NCI-H82 (cell line): ENCODE measurements at regions not wholly inside any gene's neighbourhood (a gene's known extent, or its start where the extent isn't known, plus 50 kb on each side); places are given as distances from the start of the nearest gene placed in this dataset.

Source experiments
- DNase-seq: peaks from one replicate; lab custom pipeline; 2025; lab: John Stamatoyannopoulos, UW

- DNase-seq: no peak
Measured at GRCh38 chr2:66802877-66803276, 368.0 kb downstream of the MEIS1 start.

GRCh38 chr2:66803726-66804125 lies 368.8 kb downstream of the MEIS1 start:
- no peak for DNase-seq

GRCh38 chr2:66805016-66805865 lies 370.3 kb downstream of the MEIS1 start:
- DNase-seq: no peak

- DNase-seq: no peak
Measured at GRCh38 chr2:66805968-66806367, 371.0 kb downstream of the MEIS1 start.

GRCh38 chr2:66813525-66813924 lies 378.6 kb downstream of the MEIS1 start:
- DNase-seq: no peak

- no peak for DNase-seq
Measured at GRCh38 chr2:66813976-66814375, 379.1 kb downstream of the MEIS1 start.

- DNase-seq: no peak
Measured at GRCh38 chr2:66814916-66815315, 380.0 kb downstream of the MEIS1 start.

- no peak for DNase-seq
Measured at GRCh38 chr2:66815886-66816285, 381.0 kb downstream of the MEIS1 start.

- DNase-seq: no peak
Measured at GRCh38 chr2:66821168-66821567, 386.2 kb downstream of the MEIS1 start.

GRCh38 chr2:66822186-66822585 lies 387.3 kb downstream of the MEIS1 start:
- DNase-seq: no peak

GRCh38 chr2:66824926-66825325 lies 390.0 kb downstream of the MEIS1 start:
- DNase-seq: no peak

GRCh38 chr2:66827851-66828250 lies 392.9 kb downstream of the MEIS1 start:
- no peak for DNase-seq

- DNase-seq: no peak
Measured at GRCh38 chr2:66828876-66829275, 394.0 kb downstream of the MEIS1 start.

- DNase-seq: no peak
Measured at GRCh38 chr2:66830881-66831280, 396.0 kb downstream of the MEIS1 start.

- DNase-seq: no peak
Measured at GRCh38 chr2:66832646-66833435, 397.9 kb downstream of the MEIS1 start.

- no peak for DNase-seq
Measured at GRCh38 chr2:66834859-66835258, 399.9 kb downstream of the MEIS1 start.

GRCh38 chr2:66836851-66837250 lies 401.9 kb downstream of the MEIS1 start:
- no peak for DNase-seq

GRCh38 chr2:66839551-66840320 lies 404.8 kb downstream of the MEIS1 start:
- no peak for DNase-seq

- DNase-seq: no peak
Measured at GRCh38 chr2:66840321-66841002, 405.5 kb downstream of the MEIS1 start.

- no peak for DNase-seq
Measured at GRCh38 chr2:66843847-66844246, 408.9 kb downstream of the MEIS1 start.

- DNase-seq: no peak
Measured at GRCh38 chr2:66845307-66845706, 410.4 kb downstream of the MEIS1 start.

GRCh38 chr2:66846887-66847286 lies 412.0 kb downstream of the MEIS1 start:
- no peak for DNase-seq
